Activated CD4-positive, alpha-beta T cell treated with anti-CD3 and anti-CD28 coated beads for 4 hours (primary cell): ENCODE measurements at regions not wholly inside any gene's neighbourhood (a gene's known extent, or its start where the extent isn't known, plus 50 kb on each side); places are given as distances from the start of the nearest gene placed in this dataset.
"Not testable (repeated sequence)": the region's sequence is repeated elsewhere in the genome, so short reads cannot be mapped to it uniquely, and the experiment has no call there.

Experiments used
- DNase-seq, 2 donors: peaks; one replicate each; pipeline ENCODE4 v3.0.0-alpha.2; 2020

DNA sequence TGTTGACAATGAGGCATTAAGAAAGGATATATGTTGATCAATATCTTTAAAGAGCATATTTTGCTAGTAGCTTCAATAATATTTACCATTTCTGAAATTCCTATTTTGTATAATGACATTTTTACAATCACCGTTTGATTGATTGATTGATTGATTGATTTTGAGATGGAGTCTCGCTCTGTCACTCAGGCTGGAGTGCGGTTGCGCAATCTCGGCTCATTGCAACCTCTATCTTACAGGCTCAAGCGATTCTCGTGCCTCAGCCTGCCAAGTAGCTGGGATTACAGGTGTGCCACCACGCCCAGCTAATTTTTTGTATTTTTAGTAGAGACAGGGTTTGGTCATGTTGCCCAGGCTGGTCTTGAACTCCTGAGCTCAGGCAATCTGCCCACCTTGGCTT lies 150.9 kb upstream of the TEX13D start:
- DNase-seq: not testable (repeated sequence)

DNA sequence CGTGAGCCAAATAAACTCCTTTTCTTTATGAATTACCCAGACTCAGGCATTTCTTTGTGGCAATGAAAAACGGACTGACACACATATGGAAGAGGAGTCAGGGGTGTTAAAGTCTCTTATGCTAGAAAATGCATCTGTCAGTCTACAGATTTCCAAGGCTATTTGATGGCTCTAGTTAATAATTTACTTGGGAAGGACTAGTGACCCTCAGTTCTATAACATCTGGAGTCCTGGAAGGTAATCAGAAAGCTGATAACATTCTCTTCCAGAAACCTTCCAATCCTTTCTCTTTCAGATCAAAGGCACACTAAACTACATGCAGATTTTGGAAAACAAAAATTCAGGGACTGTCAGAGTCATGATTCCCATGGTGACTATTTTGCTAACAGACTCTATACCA lies 142.0 kb upstream of the TEX13D start:
- no peak for DNase-seq

DNA sequence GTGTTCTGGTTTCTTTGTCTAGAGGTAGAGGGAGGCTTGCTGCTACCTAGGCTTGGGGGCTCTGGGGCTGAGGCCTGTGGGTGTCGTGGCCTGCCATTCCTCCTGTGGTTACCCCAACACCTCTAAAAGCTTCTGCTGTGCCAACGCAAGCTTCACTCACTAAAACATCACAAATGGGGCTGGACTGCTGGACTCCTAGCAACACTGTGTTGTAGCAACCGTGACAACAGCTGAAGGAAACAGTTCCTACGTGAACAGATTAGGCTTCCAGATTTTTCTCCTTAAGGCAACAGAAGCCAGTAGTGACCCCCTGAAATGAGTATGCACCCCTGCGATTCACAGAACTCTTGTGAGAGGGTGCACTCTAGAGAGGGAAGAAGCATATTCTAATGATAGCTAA lies 138.3 kb upstream of the TEX13D start:
- DNase-seq: no peak

DNA sequence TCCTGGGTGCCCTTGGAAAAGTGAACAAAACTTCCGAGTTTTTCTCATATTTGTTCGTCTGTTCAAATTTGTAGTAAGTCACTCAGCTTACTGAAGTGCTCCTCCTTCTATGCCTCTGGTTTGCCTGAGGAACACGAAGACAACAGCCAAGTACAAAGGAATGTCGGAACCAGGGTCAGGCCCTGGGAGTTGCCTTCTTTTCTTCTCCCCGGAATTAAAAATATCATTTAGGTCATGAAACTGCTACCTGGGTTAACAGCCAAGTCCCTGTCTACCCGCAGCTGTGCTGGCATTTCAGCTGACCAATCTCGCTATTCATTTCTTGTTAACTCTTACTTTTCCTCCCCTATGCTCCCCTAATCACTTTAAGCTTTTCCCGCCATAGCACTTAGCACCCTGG lies 137.6 kb upstream of the TEX13D start:
- no peak for DNase-seq

DNA sequence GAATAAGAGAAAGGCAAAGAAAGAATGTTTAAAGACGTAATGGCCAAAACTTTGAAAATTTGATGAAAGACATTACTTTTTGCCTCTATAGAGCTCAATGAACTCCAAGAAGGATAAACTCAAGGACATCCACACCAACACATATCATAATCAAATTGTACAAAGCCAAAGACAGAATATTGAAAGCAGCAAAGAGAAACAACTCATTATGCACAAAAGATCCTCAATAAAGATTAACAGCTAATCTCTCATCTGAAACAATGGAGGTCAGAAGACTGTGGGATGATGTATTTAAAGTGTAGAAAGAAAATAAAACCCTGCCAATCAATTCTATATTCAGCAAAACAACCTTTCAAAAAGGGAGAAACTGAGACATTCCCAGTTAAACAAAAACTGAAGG lies 129.1 kb upstream of the TEX13D start:
- DNase-seq: no peak

DNA sequence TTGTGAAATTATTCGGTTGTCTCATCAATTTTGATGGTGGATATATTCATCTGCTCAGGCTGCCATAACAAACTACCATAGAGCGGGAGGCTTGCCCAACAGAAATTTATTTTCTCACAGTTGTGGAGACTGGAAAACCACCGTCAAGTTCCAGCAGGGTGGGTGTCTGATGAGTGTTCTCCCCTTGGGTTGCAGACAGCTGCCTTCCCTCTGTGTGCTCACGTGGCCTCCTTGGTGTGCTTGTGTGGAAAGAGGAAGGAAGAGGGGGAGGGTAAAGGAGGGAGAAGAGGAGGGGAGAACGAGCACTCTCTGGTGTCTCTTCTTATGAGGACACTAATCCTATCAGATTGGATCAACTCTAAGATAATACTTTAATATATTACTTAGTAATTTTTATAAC lies 123.8 kb upstream of the TEX13D start:
- DNase-seq: no peak

DNA sequence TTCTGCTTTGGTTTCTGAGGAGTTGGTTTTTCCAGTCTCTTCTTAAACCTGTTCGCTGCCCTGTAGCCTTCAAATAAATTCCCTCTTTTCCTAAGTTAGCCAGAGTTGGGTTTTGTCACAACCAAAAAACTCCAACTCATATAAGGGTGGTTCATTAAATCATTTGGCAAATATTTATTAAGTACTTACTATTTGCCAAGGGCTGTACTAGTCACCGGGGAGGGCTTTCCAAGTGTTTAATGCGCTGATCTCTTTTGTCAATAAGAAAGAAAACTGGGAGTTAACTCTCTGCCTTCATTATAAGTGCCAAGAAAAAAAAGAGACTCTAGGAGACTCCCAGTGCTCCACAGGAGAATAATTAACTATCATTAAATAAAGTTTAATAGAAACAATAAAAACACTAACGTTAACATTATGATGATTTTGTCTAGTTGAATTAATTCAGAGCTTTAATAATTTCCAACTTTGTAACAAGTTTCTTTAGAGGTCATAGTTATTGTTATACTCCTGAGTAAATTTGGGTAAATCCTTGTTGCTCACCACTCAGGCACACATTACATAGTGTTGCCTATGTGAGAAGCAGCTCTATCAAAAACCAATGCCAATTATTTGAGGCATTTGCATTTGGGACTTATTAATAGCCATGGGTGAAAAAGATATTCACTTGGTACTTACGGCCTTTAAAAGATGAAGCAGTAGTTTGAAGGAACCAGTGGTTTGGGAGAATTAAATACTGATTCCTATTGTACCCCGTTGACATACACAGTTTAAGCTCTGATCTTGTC lies 122.5 kb upstream of the TEX13D start:
- no peak for DNase-seq

DNA sequence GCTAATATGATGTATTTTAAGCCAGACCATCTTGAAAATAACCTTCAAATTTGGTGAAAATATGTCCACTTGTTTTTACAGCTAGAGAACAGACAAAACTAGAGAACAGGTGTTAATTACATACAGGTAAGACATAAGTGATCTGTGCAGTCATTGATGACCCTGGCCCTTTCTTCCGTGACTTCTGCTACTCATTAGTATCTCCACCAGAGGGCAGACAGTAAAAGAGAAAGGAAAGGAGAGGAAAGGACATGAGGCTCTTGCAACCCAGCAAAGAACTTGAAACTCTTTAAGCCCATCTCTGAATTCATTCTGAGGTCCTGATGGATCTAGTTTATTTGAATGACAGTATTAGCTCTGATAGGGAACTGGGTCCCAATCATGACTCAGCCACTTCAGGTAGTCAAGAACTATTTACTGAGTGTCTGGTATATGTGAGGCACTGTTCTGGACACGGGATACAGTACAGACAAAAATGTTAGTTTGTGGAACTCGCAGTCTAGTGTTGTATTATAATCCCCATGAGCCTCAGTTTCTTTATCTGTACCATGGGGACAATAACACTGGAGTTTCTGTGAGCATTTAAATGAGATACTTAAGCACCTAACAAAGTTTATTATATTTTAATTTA lies 121.0 kb upstream of the TEX13D start:
- DNase-seq: peak; percentile 7 to 28

DNA sequence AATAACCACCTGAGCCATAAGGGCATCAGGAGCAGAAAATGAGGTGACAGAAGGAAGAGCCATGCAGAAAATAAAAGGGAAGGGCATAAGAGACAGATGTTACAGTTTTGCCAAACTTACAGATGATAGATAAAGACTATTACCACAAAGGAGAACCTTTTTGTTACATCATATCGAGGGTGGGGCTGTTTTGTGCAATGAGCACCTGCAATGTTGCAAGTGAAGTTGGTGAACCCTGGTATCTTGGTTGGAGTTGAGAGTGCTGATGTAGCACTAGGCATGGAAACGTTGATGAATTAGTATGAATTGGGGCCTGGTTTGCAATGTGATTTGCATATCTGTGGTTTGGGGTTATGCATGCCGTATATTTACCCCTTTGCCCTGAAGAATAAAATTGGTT lies 119.8 kb upstream of the TEX13D start:
- DNase-seq: peak; percentile 46 to 49

DNA sequence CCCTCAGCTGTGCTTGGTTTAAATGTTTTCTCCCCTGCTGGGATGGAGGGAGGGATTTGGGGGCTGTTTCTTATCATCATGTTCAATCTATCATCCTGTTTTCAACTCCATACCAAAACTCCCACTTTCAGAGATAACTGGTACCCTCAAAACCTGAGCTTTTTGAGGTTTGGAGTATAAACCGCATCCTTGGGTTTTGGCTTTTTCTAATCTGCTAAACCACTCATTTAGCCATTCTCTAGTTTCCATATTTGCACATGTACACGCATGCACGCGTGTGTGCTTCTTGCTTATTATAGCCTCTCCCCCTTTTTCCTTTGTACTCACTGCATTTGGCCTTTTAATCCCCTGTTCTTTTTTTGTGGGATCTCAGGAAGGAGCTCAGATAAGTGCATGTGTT lies 116.7 kb upstream of the TEX13D start:
- no peak for DNase-seq

DNA sequence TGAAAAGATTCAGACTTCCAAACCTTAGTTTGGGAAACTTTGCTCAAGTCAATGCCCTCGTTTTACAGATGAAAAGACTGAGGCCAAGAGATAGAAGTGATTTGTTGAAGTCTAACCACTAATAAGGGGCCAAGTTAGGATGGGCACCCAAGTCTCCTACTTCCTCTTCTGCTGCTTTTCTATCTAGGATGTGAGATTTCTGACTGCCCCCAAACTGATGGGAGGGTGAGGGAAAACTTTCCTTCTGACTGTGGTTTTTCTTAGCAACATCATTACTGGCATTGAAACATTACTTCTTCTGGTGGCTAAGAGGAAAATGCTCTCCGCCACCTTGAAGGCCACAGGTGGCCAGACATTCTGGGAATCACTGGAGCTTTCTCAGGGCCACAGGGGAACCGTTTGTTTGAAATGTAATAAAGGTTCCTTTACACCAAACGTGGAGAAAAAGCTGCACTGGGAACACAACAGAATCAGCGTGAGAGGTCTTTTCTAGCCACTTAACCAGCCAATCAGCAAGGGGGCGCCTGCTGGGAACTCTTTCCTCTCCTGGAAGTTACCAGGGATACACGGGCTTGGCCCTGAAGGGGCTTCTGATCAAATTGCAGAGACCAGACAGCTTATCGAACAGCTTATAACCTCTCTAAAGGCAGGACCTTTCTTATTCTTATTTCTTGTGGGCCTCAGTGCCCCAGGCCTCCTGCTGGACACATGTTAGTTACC lies 115.9 kb upstream of the TEX13D start:
- DNase-seq: no peak

DNA sequence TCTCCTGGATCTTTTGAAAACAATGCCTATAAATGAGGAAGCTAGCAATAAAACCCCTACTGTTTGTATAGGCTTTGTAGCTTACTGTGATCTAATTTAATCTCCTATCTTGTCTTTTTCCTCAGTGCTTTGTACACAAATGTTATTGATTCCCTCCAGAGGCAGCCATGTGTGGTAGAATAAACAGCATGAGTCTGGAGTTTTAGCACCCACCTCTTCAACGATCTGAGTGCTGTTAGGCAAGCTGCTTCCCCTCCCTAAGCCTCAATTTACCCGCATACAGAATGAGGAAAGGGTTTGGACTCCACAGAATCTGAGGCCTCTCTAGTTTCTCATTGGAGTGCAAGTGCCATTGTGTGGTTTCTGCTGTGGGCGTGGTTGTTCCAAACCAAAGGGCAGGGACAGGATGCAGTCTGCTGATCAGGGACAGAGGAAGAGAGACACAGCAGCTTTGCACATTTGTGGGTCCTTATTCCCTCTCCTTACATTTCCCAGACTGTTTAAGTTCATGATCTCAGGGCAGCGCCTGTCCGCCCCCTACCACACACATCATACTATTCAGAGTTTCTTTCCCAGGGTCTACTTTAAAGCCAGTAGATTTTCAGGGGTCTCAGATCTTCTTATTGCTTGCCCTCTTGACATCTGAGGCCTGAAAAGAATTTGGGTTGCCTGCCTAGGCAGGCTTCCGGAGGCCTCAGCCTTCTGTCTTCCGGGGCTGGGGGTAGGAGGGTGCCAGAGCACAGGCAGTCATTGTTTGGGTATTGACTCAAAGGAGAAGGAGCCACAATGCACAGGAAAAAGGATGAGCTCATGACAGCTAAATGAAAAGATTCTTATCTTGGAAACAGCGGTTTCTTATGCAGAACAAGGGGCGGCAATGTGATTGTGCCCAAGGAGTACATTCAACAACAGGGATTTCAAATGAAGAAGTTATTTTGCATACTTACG lies 114.9 kb upstream of the TEX13D start:
- peak; percentile 57 to 63 for DNase-seq

DNA sequence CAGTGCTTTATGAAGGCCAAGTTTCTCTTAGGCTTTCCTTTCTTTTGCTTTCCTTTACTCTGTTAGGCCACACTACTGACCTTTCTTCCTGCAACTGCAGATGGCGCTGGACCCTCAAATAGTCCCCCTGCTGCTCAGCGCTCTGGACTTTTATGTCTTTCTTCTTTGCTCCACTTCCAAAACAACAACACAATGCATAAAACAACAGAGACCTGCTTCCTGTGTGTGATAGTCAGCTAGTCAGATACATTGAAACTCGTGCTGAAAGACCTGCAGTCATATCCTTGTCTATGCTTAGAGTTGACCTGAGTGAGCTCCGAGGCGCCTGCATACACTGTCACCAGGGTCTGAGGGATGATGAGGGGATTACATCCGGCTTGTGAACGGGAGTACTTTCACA lies 108.9 kb upstream of the TEX13D start:
- no peak for DNase-seq

DNA sequence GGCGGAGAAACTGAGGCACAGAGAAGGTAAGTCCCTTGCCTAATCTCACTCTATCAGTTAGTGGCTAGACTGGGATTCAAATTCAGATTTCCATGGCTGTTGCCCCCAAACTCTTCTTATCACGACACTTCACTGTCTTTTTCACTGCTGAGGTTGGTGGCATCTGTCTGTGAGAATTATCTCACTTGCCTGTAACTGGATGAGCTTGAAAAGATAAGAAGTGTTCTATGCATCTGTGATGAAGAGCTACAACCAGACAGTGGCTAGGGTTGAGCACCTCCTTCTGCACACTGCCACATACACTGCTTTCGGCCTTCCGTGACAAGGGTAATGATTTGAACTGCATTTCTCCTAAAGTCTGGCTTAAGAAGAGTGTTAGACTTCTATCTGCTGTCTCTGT lies 107.9 kb upstream of the TEX13D start:
- DNase-seq: no peak

DNA sequence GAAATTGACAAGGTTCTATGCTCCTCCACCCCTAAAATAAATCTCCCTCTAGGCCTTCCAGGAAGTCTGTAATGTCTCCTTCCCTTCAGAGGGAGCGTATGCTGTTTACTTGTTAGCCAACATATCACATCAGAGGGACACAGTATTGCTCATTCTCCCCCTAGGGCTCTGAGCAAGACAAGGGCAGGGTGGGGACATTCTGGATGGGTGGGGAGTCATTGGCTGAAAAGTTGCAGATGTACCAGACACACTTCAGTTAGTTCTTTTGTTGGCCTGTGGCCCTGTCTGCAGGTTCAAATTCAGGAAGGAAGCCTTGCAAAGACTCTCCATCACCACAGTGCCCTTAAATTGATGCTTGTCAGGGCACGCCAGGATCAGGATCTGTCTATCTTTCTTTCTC lies 106.3 kb upstream of the TEX13D start:
- no peak for DNase-seq

DNA sequence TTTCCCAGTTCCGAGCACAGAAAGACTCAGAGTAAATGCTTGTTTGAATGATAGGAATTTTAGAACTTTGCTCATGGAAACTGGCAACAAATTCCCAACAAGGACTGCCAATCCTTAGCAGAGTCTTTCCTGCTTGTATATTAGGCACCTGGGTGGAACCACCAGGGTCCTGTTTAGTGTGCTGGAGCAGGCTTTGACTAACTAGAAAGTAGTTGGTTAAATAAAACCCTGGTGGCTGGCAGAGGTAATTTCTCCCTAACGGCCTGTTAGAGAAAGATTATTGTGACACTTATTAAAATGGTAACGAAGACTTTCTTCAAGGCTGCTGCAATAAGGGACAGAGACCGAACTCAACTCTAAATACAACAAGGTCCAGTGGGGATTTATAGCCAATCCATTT lies 103.6 kb upstream of the TEX13D start:
- DNase-seq: no peak

DNA sequence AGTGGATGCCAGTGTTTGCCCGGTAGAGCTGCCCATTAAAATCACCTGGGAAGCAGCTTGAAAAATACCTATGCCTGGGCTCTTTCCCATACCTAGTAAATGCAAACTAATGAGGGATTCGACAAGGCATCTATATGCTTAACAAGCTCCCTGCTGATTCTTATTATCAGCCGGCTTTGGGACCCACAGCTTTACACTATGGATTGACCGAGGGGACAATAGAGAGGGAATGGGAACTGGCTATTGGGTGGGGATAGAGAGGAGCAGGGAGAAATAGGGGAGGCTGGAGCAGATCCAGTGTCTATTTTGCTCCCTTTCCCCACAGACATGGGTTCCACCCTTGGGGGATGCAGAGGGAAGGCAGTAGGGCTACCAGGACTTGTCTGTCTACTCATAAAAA lies 103.1 kb upstream of the TEX13D start:
- no peak for DNase-seq

DNA sequence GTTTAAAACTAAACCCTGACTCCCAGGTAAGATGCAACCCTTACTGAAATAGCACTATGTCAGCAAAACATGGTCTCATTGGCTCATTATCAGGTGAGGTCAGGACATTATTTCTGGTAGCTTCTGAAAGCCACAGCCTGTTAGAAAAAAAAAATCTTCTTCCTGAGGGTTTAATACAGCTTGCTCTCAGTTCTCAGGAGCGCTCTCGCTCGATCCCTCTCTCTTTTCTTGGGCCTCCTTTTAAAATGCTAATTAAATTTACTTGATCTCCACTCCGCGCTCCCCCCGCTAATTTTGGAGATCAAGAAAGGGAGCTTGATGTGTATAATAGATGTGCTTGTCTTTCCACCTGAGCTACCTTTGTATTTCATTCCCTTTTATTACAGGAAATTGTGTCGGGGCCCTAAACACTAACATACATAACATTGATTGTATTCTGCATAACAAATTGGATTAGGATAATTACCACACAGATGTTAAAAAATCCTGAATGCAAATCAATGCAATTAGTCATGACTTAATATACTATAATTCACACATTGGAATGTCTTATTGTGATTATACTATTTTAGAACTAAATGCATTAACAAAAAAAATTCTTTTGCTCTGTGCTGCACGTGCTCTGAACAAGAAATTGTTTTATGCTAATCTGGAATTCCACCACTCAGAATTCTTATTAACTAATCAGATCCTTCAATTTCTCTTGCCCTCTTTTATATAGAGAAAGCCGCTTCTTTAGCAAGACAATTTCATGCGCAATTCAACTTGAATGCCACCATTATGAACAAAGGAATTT lies 101.6 kb upstream of the TEX13D start:
- no peak for DNase-seq

DNA sequence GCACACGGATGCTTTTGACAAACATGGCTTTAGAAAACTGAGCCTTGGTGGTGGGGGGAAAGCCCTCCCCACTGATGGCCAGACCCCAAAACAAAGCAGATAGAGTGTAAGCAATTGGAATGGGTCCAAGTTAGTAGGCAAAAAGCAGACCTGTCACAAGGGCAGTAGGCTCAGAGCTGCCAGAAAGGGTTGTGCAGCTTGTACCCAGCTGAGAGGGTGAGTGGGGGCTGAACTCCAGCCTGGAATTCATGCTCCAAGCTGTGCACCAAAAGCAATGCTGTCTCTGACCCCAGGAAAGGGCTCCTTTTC lies 101.1 kb upstream of the TEX13D start:
- no peak for DNase-seq

DNA sequence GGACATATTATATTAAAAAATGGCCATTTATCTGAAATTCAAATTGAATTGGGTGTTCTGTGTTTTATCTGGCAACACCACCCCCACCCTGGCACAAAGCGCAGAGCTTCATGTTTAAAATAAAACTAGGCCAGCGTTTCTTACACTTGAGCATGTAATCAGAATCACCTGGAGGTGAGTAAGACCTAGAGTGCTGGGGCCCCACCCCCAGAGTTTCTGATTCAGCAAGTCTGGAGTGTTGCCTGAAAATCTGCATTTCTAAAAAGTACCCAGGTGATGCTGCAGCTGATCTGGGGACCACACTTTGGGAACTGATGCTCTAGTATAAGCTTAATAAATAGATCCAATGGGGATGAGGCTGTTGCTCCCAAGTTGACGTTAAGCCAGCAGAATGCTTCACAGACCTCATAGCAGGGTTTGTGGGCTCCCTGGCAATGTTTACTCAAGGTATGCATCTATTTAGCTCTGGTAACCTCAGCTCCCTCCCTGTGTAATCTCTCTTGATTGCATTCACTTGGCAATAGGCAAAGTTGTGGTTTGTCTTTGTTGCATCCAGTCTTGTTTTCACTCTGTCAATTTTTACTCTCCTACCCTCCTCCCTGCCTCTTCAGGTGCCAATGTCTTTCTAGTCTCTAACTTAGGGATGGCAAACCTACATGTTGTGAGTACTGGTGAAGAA lies 99.8 kb upstream of the TEX13D start:
- DNase-seq: peak; percentile 12 to 18

DNA sequence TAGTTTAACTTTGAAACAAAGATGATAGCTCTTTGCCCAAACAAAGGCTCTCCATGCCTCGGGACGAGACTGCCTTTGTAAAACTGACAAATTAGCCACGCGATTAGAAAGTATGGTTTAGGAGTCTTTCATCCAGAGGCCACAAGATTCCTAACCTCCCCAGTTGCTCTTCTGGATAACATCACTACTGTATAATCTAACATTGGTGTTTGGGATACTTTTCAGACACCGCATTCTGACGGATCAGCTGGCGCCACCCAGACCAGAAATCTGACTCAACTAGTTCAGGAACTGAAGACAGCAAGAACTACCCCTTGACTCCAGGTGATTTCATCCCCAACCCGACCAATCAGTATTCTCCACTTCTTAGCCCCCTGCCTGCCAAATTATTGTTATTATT lies 98.1 kb upstream of the TEX13D start:
- DNase-seq: no peak

DNA sequence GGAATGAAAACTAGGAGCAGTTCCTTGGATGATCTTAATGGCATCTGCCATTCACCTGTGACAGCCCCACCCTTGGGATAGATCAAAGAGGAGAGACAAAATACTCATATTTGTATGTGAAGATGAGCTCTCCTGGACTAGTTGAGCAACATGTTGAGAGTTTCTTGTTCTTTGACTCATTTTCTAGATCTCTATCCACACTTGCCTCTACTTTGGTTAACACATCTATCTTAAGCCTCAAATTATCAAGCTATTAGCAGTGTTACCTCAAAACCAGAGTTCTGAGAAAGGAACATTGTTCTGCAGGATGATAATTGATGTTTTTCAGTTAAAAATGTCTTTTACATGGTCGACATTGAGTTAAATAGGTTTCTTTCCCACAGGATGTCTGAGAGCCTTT lies 94.2 kb upstream of the TEX13D start:
- DNase-seq: no peak
